ENCODE measurements at regions not wholly inside any gene's neighbourhood (a gene's known extent, or its start where the extent isn't known, plus 50 kb on each side); places are given as distances from the start of the nearest gene placed in this dataset.

DNA sequence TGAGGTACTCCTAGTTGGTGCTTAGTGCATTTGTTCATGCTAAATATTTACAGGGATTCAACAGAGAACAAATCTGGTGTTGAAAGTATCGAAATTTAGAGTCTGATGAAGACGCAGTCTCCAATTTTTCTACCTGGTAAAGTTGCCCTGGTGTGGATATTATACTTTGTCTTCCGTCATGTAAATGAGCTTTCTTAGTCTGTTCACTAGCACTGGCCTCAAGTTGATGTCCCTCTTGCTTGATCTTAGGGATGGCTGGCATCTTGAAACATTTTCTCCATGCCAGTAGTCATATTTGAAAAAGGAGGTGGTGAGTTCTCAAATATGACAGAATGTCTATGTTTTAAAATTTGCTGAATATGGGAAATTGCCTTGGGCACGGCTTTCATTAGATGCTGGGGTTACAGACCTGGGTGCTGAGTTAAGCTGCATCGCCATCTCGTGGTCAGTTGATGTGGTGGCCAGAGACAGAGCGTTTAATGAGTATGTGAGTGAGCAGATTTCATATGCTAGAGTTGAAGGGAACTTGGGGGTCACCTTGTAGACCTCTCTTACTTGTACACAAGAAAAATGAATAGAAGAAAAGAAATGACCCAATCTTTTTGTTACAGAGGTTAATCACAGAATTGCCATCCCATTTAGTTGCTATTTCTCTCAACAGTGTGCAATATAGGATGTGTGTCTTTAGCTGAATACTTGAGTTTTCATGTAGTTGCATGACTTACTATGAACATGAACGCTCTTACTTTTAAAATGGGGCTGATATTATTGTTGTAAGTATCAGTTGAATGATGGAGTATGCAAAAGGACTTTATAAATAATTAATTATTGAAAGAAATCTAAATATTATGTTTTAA lies 172.8 kb upstream of the DCN start:
- TF ChIP-seq TAF1 (IDR thresholded peaks at IDR 0.05; ENCODE audit: low read depth, low read length) (no peak), POLR2A (IDR thresholded peaks at IDR 0.05; ENCODE audit: low read depth, low read length) (no peak), POLR2AphosphoS5 (IDR thresholded peaks at IDR 0.05; ENCODE audit: low read depth, low read length) (no peak), POU2F2 (IDR thresholded peaks at IDR 0.05; ENCODE audit: low read depth, low read length) (no peak), SPI1 (IDR thresholded peaks at IDR 0.05; ENCODE audit: low read depth, low read length) (no peak), PAX5 (IDR thresholded peaks at IDR 0.05; ENCODE audit: insufficient read depth, low read length, severe bottlenecking) (no peak)

Measured in GM12891 (cell line).